PC-9 (cell line): ENCODE measurements at regions not wholly inside any gene's neighbourhood (a gene's known extent, or its start where the extent isn't known, plus 50 kb on each side); places are given as distances from the start of the nearest gene placed in this dataset.

Experiments
- BruUV-seq: library from RNA; stranded (reverse); fragments of 400-500 nt; replicated peaks from 2 replicates; lab custom pipeline; 2021; lab: Mats Ljungman, UMichigan
- CTCF ChIA-PET: fragments of 300-600 bp; sonication (Branson Sonifier 250); formaldehyde crosslinking; loops from one replicate; lab custom pipeline; 2022; ENCODE audit warnings: antibody characterized with exemption; lab: Charles Lee
- POLR2A ChIA-PET: fragments of 300-600 bp; sonication (Branson Sonifier 250); formaldehyde crosslinking; loops from one replicate; lab custom pipeline; 2022; ENCODE audit warnings: antibody characterized with exemption; ENCODE audit not compliant: unreplicated experiment; lab: Charles Lee
- DNase-seq, 2 experiments: peaks; one replicate each; pipeline versions ENCODE4 v3.0.0 to v3.0.0-alpha.2; 2015 to 2022; ENCODE audit warnings: mixed read lengths in 1 of 2
- H2AFZ ChIP-seq: fragments of 200-600 bp; sonication (generic); 2 replicates; pipeline ENCODE4 v1.8.1; 2017; ENCODE audit warnings: antibody characterized with exemption
- H3F3A ChIP-seq: fragments of 200-600 bp; sonication (generic); 2 replicates; pipeline ENCODE4 v1.8.1; 2017; ENCODE audit warnings: antibody characterized with exemption, mild to moderate bottlenecking, low read depth; ENCODE audit not compliant: insufficient read depth
- H3K27ac ChIP-seq: fragments of 200-600 bp; sonication (generic); 2 replicates; pipeline ENCODE4 v1.6.1; 2016; ENCODE audit warnings: mixed run types
- H3K27me3 ChIP-seq: fragments of 200-600 bp; sonication (generic); 2 replicates; pipeline ENCODE4 v1.6.1; 2016; ENCODE audit warnings: low read depth, mixed run types; ENCODE audit not compliant: insufficient read depth
- H3K36me3 ChIP-seq: fragments of 200-600 bp; sonication (generic); 2 replicates; pipeline ENCODE4 v1.6.1; 2016; ENCODE audit warnings: low read depth, mixed run types
- H3K4me1 ChIP-seq: fragments of 200-600 bp; sonication (generic); replicated peaks from 2 replicates; pipeline ENCODE4 v1.6.1; 2016; ENCODE audit warnings: mixed run types; ENCODE audit not compliant: insufficient read depth
- H3K4me2 ChIP-seq: fragments of 200-600 bp; sonication (generic); 2 replicates; pipeline ENCODE4 v1.6.1; 2017; ENCODE audit warnings: mixed run types
- H3K4me3 ChIP-seq: fragments of 200-600 bp; sonication (generic); 2 replicates; pipeline ENCODE4 v1.6.1; 2016; ENCODE audit warnings: mixed run types
- H3K79me2 ChIP-seq: fragments of 200-600 bp; sonication (generic); 2 replicates; pipeline ENCODE4 v1.6.1; 2017; ENCODE audit warnings: low read depth, mixed run types
- H3K9me2 ChIP-seq: fragments of 200-600 bp; sonication (generic); 2 replicates; pipeline ENCODE4 v1.8.1; 2017; ENCODE audit warnings: mild to moderate bottlenecking; ENCODE audit not compliant: insufficient read depth
- H3K9me3 ChIP-seq: fragments of 200-600 bp; sonication (generic); 2 replicates; pipeline ENCODE4 v1.8.1; 2016; ENCODE audit warnings: low read depth; ENCODE audit not compliant: insufficient read depth
- H4K20me1 ChIP-seq: fragments of 200-600 bp; sonication (generic); 2 replicates; pipeline ENCODE4 v1.8.1; 2017; ENCODE audit not compliant: insufficient read depth
- CTCF ChIP-seq: fragments of 200-600 bp; sonication (generic); conservative IDR thresholded peaks from 2 replicates; pipeline ENCODE4 v1.6.1; 2017; ENCODE audit warnings: mixed run types, antibody characterized with exemption, mild to moderate bottlenecking, moderate library complexity
- EZH2 ChIP-seq: fragments of 200-600 bp; sonication (generic); IDR thresholded peaks from 2 replicates; pipeline ENCODE4 v1.8.0; 2017; ENCODE audit warnings: antibody characterized with exemption, low read depth
- intact Hi-C: fragments of 100-400 bp; cut with micrococcal nuclease; formaldehyde crosslinking; loops from one replicate; pipeline ENCODE4 v1.10.0; 2022; ENCODE audit not compliant: unreplicated experiment

DNA sequence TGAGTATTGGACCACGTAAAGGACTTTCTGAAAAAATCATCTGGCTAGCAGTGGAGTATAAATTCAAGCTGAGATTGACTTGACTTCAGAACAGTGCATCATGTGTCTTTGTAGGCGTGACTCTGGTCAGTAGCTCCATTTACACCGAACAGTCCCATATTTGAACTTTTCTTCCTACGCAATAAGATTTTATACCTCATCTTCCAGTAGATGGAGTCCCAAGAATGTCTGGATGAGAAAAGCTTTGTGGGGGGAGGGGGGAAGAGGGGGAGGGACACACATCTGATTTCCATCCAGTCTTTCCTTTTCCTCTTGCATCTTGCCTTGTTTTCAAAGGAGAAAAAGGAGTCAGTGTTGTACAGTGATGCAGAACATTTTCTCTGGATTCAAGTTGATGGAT, 241.0 kb downstream of the EMP1 start:
- H3F3A ChIP-seq: no peaks in the 10 kb centered on the region
- POLR2A ChIA-PET: no interaction called here
- H3K9me2 ChIP-seq: no peaks in the 10 kb centered on the region
- no peak for TF ChIP-seq CTCF
- TF ChIP-seq EZH2: no peak
- DNase-seq: no peak
- H3K9me3 ChIP-seq: no peaks in the 10 kb centered on the region
- no peak overlapping the region for H3K4me2 ChIP-seq
- intact Hi-C loops: no loop called here
- no peak overlapping the region for H3K27ac ChIP-seq
- H3K4me3 ChIP-seq: no peak overlapping the region
- CTCF ChIA-PET: no interaction called here
- no peaks in the 10 kb centered on the region for H3K79me2 ChIP-seq
- no peaks in the 10 kb centered on the region for H3K4me1 ChIP-seq
- H3K36me3 ChIP-seq: no peaks in the 10 kb centered on the region
- H4K20me1 ChIP-seq: no peaks in the 10 kb centered on the region
- H3K27me3 ChIP-seq: no peaks in the 10 kb centered on the region
- H2AFZ ChIP-seq: no peak overlapping the region
- BruUV-seq: no TSS peak

DNA sequence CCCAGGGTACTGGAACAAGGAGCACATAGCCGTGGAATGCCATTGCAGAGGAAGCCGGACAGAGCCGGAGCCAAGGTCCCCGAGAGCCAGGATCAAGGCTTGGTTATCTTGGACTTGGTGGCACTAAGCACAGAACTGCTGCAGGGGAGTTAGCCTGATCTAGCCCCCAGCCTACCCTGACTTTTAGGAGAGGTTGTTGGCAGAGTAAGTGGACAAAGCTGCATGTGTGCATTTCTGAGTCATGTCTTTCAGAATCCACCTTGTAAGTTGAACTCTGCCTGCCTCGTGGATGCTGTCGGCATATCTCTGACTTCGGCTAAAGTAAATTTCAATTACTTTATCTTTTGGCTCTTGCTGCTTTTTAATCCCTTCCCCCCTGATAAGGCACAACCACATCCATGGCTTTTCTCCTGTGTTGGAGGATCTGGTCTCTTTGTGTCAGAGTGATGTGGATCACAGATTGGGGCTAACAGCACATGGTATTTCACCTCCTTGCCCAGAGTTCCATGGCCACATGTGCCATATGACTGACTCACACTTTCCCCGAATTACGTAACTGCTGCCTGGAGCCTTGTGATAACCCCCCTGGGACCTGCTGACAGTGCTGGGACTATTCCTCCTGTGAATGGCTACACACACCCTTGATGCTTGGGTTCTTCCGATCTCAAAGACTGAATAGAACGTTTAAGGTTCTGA, 240.3 kb downstream of the EMP1 start:
- H3K27ac ChIP-seq: no peak overlapping the region
- H4K20me1 ChIP-seq: no peaks in the 10 kb centered on the region
- CTCF ChIA-PET: no interaction called here
- H3K36me3 ChIP-seq: no peaks in the 10 kb centered on the region
- no peaks in the 10 kb centered on the region for H3K9me2 ChIP-seq
- intact Hi-C loops: no loop called here
- H3F3A ChIP-seq: no peaks in the 10 kb centered on the region
- H3K4me2 ChIP-seq: no peak overlapping the region
- POLR2A ChIA-PET: no interaction called here
- no TSS peak for BruUV-seq
- no peaks in the 10 kb centered on the region for H3K9me3 ChIP-seq
- no peak for TF ChIP-seq CTCF
- TF ChIP-seq EZH2: no peak
- H3K27me3 ChIP-seq: no peaks in the 10 kb centered on the region
- H3K4me3 ChIP-seq: no peak overlapping the region
- DNase-seq: no peak
- no peaks in the 10 kb centered on the region for H3K4me1 ChIP-seq
- no peak overlapping the region for H2AFZ ChIP-seq
- H3K79me2 ChIP-seq: no peaks in the 10 kb centered on the region

DNA sequence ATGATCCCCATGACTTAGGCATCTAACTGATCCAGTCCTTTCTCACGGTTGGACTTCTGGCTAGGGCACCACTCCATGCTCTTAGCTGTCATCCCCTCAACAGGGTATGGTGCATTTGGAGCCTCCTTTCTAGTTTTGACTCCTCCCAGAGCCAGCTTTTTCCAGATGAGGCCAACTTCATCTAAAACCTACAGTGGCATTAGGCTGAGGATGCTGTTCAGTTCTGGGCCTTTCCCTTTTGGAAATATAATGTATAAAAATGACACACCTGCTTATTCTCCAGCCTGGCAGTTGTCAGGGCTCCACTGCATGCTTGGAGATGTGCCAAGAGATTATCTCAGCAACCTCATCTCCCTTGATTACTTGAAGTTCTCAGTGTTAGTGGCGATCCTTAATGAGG, 239.7 kb downstream of the EMP1 start:
- H3F3A ChIP-seq: no peaks in the 10 kb centered on the region
- no peaks in the 10 kb centered on the region for H3K27me3 ChIP-seq
- H3K9me3 ChIP-seq: no peaks in the 10 kb centered on the region
- no peaks in the 10 kb centered on the region for H3K9me2 ChIP-seq
- H3K4me3 ChIP-seq: no peak overlapping the region
- no peak overlapping the region for H3K4me2 ChIP-seq
- H3K36me3 ChIP-seq: no peaks in the 10 kb centered on the region
- intact Hi-C loops: no loop called here
- no peak overlapping the region for H2AFZ ChIP-seq
- no TSS peak for BruUV-seq
- H3K27ac ChIP-seq: no peak overlapping the region
- TF ChIP-seq CTCF: no peak
- TF ChIP-seq EZH2: no peak
- ChIA-PET POLR2A (no interaction called here), CTCF (interaction anchor here (0.7 kb wide), 1 partner anchor 69 kb away, joined by 12 read pairs; no protein-coding TSS in a partner anchor)
- no peaks in the 10 kb centered on the region for H4K20me1 ChIP-seq
- DNase-seq: no peak
- no peaks in the 10 kb centered on the region for H3K79me2 ChIP-seq
- no peaks in the 10 kb centered on the region for H3K4me1 ChIP-seq
